Activated CD4-positive, alpha-beta memory T cell treated with anti-CD3 and anti-CD28 coated beads for 36 hours (primary cell): ENCODE measurements at regions not wholly inside any gene's neighbourhood (a gene's known extent, or its start where the extent isn't known, plus 50 kb on each side); places are given as distances from the start of the nearest gene placed in this dataset.

Experiments used
- CTCF ChIA-PET: fragments of 350-600 bp; sonication (Branson Sonifier 250); formaldehyde crosslinking; loops from one replicate; lab custom pipeline; 2021; ENCODE audit warnings: antibody characterized with exemption, inconsistent platforms; lab: Charles Lee
- POLR2A ChIA-PET: fragments of 350-600 bp; sonication (Branson Sonifier 250); formaldehyde crosslinking; loops from one replicate; lab custom pipeline; 2021; ENCODE audit warnings: antibody characterized with exemption; lab: Charles Lee
- DNase-seq: peaks from one replicate; pipeline ENCODE4 v3.0.0-alpha.2; 2020
- H3K27ac Mint-ChIP-seq: one replicate; pipeline ENCODE4 v1.8.0; 2021; ENCODE audit warnings: mixed read lengths
- H3K27me3 Mint-ChIP-seq: one replicate; pipeline ENCODE4 v1.8.0; 2021; ENCODE audit warnings: mixed read lengths
- H3K36me3 Mint-ChIP-seq: one replicate; pipeline ENCODE4 v1.8.0; 2021; ENCODE audit warnings: mixed read lengths
- H3K4me1 Mint-ChIP-seq: one replicate; pipeline ENCODE4 v1.8.0; 2021; ENCODE audit warnings: low read depth, mixed read lengths
- H3K4me3 Mint-ChIP-seq: one replicate; pipeline ENCODE4 v1.8.0; 2021; ENCODE audit warnings: mild to moderate bottlenecking, mixed read lengths
- H3K9me3 Mint-ChIP-seq: one replicate; pipeline ENCODE4 v1.8.0; 2021; ENCODE audit warnings: mixed read lengths
- intact Hi-C: fragments of 100-400 bp; cut with micrococcal nuclease; formaldehyde crosslinking; loops from one replicate; pipeline ENCODE4 v1.15.1; 2023

- Mint-ChIP-seq H3K4me1 (no peaks in the 10 kb centered on the region), H3K4me3 (no peak overlapping the region), H3K9me3 (no peaks in the 10 kb centered on the region), H3K27ac (no peak overlapping the region), H3K36me3 (no peaks in the 10 kb centered on the region), H3K27me3 (peaks cover 6% of the 10 kb centered on the region)
- no peak for DNase-seq
- intact Hi-C loops: no loop called here
- CTCF ChIA-PET: no interaction called here
- POLR2A ChIA-PET: no interaction called here
Observed at GRCh38 chr4:184937030-184937710, 81.1 kb upstream of the HELT start.

- POLR2A ChIA-PET: no interaction called here
- intact Hi-C loops: no loop called here
- CTCF ChIA-PET: no interaction called here
Observed at GRCh38 chr4:184937745-184938144, 80.5 kb upstream of the HELT start.

GRCh38 chr4:184938871-184939270 lies 79.4 kb upstream of the HELT start:
- intact Hi-C loops: no loop called here
- ChIA-PET POLR2A (no interaction called here), CTCF (no interaction called here)
- Mint-ChIP-seq H3K9me3 (no peaks in the 10 kb centered on the region), H3K4me3 (no peak overlapping the region), H3K27me3 (peaks cover 6% of the 10 kb centered on the region), H3K27ac (no peak overlapping the region), H3K4me1 (no peaks in the 10 kb centered on the region), H3K36me3 (no peaks in the 10 kb centered on the region)
- DNase-seq: no peak

More at GRCh38 chr4:184937745-184938144, 80.5 kb upstream of the HELT start:
- Mint-ChIP-seq H3K27ac (no peak overlapping the region), H3K4me3 (no peak overlapping the region), H3K4me1 (no peaks in the 10 kb centered on the region), H3K27me3 (peaks cover 6% of the 10 kb centered on the region), H3K9me3 (no peaks in the 10 kb centered on the region), H3K36me3 (no peaks in the 10 kb centered on the region)
- no peak for DNase-seq

- DNase-seq: no peak
- ChIA-PET POLR2A (interaction anchor here (0.6 kb wide), 1 partner anchor 564 kb away, joined by 4 read pairs; no protein-coding TSS in a partner anchor), CTCF (no interaction called here)
- no peak overlapping the region for H3K4me3 Mint-ChIP-seq
- intact Hi-C loops: no loop called here
- H3K27ac Mint-ChIP-seq: no peak overlapping the region
- peaks cover 6% of the 10 kb centered on the region for H3K27me3 Mint-ChIP-seq
- H3K9me3 Mint-ChIP-seq: no peaks in the 10 kb centered on the region
- no peaks in the 10 kb centered on the region for H3K36me3 Mint-ChIP-seq
- no peaks in the 10 kb centered on the region for H3K4me1 Mint-ChIP-seq
Observed at GRCh38 chr4:184939978-184940377, 78.3 kb upstream of the HELT start.

- POLR2A ChIA-PET: interaction anchor here (0.6 kb wide), 1 partner anchor 565 kb away, joined by 4 read pairs; no protein-coding TSS in a partner anchor
- H3K36me3 Mint-ChIP-seq: no peaks in the 10 kb centered on the region
- H3K27me3 Mint-ChIP-seq: peaks cover 6% of the 10 kb centered on the region
- H3K27ac Mint-ChIP-seq: no peak overlapping the region
- H3K4me1 Mint-ChIP-seq: no peaks in the 10 kb centered on the region
- no peak overlapping the region for H3K4me3 Mint-ChIP-seq
- CTCF ChIA-PET: no interaction called here
- H3K9me3 Mint-ChIP-seq: no peaks in the 10 kb centered on the region
- intact Hi-C loops: no loop called here
- DNase-seq: no peak
Observed at GRCh38 chr4:184940500-184940899, 77.8 kb upstream of the HELT start.

GRCh38 chr4:184941671-184942418 lies 76.4 kb upstream of the HELT start:
- CTCF ChIA-PET: interaction anchor here (1.0 kb wide), 1 partner anchor 196 kb away, joined by 3 read pairs; no protein-coding TSS in a partner anchor
- Mint-ChIP-seq H3K27ac (no peak overlapping the region), H3K4me3 (no peak overlapping the region), H3K27me3 (peaks cover 1% of the 10 kb centered on the region), H3K4me1 (no peaks in the 10 kb centered on the region), H3K36me3 (no peaks in the 10 kb centered on the region), H3K9me3 (no peaks in the 10 kb centered on the region)
- DNase-seq: no peak
- POLR2A ChIA-PET: interaction anchor here (0.6 kb wide), 1 partner anchor 33 kb away, joined by 4 read pairs; no protein-coding TSS in a partner anchor
- intact Hi-C loops: no loop called here

- no peak for DNase-seq
- Mint-ChIP-seq H3K9me3 (no peaks in the 10 kb centered on the region), H3K4me1 (no peaks in the 10 kb centered on the region), H3K27me3 (peaks cover 4% of the 10 kb centered on the region), H3K36me3 (no peaks in the 10 kb centered on the region), H3K4me3 (no peak overlapping the region), H3K27ac (no peak overlapping the region)
- ChIA-PET CTCF (no interaction called here), POLR2A (no interaction called here)
- intact Hi-C loops: no loop called here
Observed at GRCh38 chr4:184942444-184943425, 75.6 kb upstream of the HELT start.

GRCh38 chr4:184949020-184949419 lies 69.3 kb upstream of the HELT start:
- Mint-ChIP-seq H3K27ac (no peak overlapping the region), H3K36me3 (no peaks in the 10 kb centered on the region), H3K27me3 (peaks cover 17% of the 10 kb centered on the region), H3K9me3 (no peaks in the 10 kb centered on the region), H3K4me1 (no peaks in the 10 kb centered on the region), H3K4me3 (no peak overlapping the region)
- ChIA-PET CTCF (no interaction called here), POLR2A (no interaction called here)
- no peak for DNase-seq
- intact Hi-C loops: no loop called here

GRCh38 chr4:184950117-184950830 lies 68.0 kb upstream of the HELT start:
- H3K36me3 Mint-ChIP-seq: no peaks in the 10 kb centered on the region
- H3K4me3 Mint-ChIP-seq: no peak overlapping the region
- no peak for DNase-seq
- peaks cover 17% of the 10 kb centered on the region for H3K27me3 Mint-ChIP-seq
- intact Hi-C loops: no loop called here
- no peaks in the 10 kb centered on the region for H3K9me3 Mint-ChIP-seq
- no peak overlapping the region for H3K27ac Mint-ChIP-seq
- ChIA-PET POLR2A (no interaction called here), CTCF (no interaction called here)
- H3K4me1 Mint-ChIP-seq: no peaks in the 10 kb centered on the region

GRCh38 chr4:184950926-184951325 lies 67.4 kb upstream of the HELT start:
- no peaks in the 10 kb centered on the region for H3K4me1 Mint-ChIP-seq
- no peaks in the 10 kb centered on the region for H3K36me3 Mint-ChIP-seq
- POLR2A ChIA-PET: no interaction called here
- peaks cover 17% of the 10 kb centered on the region for H3K27me3 Mint-ChIP-seq
- H3K27ac Mint-ChIP-seq: no peak overlapping the region
- CTCF ChIA-PET: no interaction called here
- no peak overlapping the region for H3K4me3 Mint-ChIP-seq
- no peaks in the 10 kb centered on the region for H3K9me3 Mint-ChIP-seq
- DNase-seq: no peak
- intact Hi-C loops: no loop called here

- intact Hi-C loops: no loop called here
- H3K4me3 Mint-ChIP-seq: no peak overlapping the region
- H3K9me3 Mint-ChIP-seq: no peaks in the 10 kb centered on the region
- DNase-seq: no peak
- H3K36me3 Mint-ChIP-seq: no peaks in the 10 kb centered on the region
- H3K27me3 Mint-ChIP-seq: peaks cover 17% of the 10 kb centered on the region
- no peak overlapping the region for H3K27ac Mint-ChIP-seq
- H3K4me1 Mint-ChIP-seq: no peaks in the 10 kb centered on the region
- ChIA-PET CTCF (no interaction called here), POLR2A (no interaction called here)
Observed at GRCh38 chr4:184951668-184952160, 66.6 kb upstream of the HELT start.
